ENCODE measurements at regions not wholly inside any gene's neighbourhood (a gene's known extent, or its start where the extent isn't known, plus 50 kb on each side); places are given as distances from the start of the nearest gene placed in this dataset.
"Not testable (repeated sequence)": the region's sequence is repeated elsewhere in the genome, so short reads cannot be mapped to it uniquely, and the experiment has no call there.

- no peaks in the 10 kb centered on the region for H3K27me3 ChIP-seq (ENCODE audit: insufficient read depth, low read length, poor library complexity, severe bottlenecking)
- peak in 1 of 5 donors; percentile 30 for DNase-seq
- peaks cover 0 to 3% of the 10 kb centered on the region in 2 donors for H3K27me3 Mint-ChIP-seq
- H3K36me3 ChIP-seq (ENCODE audit: insufficient read depth, low read length), result no peaks in the 10 kb centered on the region
- POLR2A ChIA-PET, result interaction anchor here (1.0 to 3.0 kb wide), 2 partner anchors 127 to 132 kb away, joined by 3 to 15 read pairs; no protein-coding TSS in a partner anchor
- H3K36me3 Mint-ChIP-seq, result peaks cover 0 to 2% (median 0%) of the 10 kb centered on the region in 3 donors
- CTCF ChIA-PET, result interaction anchor here (0.8 to 5.8 kb wide), 11 partner anchors 9 to 149 kb away, joined by 3 to 52 read pairs (median 8); partner anchors contain the start of gene CCND2
- H3K4me3 Mint-ChIP-seq, result peak overlapping the region; percentile 1 to 97 (median 58)
- H3K4me1 Mint-ChIP-seq, result peaks cover 56 to 84% (median 72%) of the 10 kb centered on the region in 3 donors
- no peaks in the 10 kb centered on the region for H3K9me3 ChIP-seq (ENCODE audit: low read length)
- H3K9me3 Mint-ChIP-seq, result no peaks in the 10 kb centered on the region
- no peak overlapping the region for H3K27ac ChIP-seq (ENCODE audit: low read depth, low read length)
- H3K4me3 ChIP-seq (ENCODE audit: low read length), result no peak overlapping the region
- peaks cover 41% of the 10 kb centered on the region for H3K4me1 ChIP-seq (ENCODE audit: insufficient read depth, low read length)
- H3K27ac Mint-ChIP-seq, result peak overlapping the region; percentile 2 to 86 (median 80)
Measured at GRCh38 chr12:4143896-4144295, 129.7 kb upstream of the CCND2 start.

- H3K4me1 ChIP-seq (ENCODE audit: insufficient read depth, low read length), result peaks cover 29% of the 10 kb centered on the region
Measured at GRCh38 chr12:4141348-4142270, 132.0 kb upstream of the CCND2 start.

GRCh38 chr12:4140581-4141301 lies 132.8 kb upstream of the CCND2 start:
- H3K4me1 ChIP-seq (ENCODE audit: insufficient read depth, low read length), result peaks cover 31% of the 10 kb centered on the region
- H3K4me3 ChIP-seq (ENCODE audit: low read length), result no peak overlapping the region
- ChIA-PET POLR2A (no interaction called here), CTCF (interaction anchor here (0.9 to 5.8 kb wide), 6 partner anchors 10 to 137 kb away, joined by 3 to 52 read pairs (median 4); partner anchors contain the start of gene CCND2)
- no peaks in the 10 kb centered on the region for H3K9me3 ChIP-seq (ENCODE audit: low read length)
- Mint-ChIP-seq H3K4me3 (peak overlapping the region in 1 of 7 donors; percentile 13), H3K36me3 (peaks cover 0 to 5% (median 2%) of the 10 kb centered on the region in 3 donors), H3K9me3 (no peaks in the 10 kb centered on the region), H3K27ac (peak overlapping the region in 4 of 8 donors; percentile 22 to 82 (median 56)), H3K27me3 (peaks cover 0 to 3% of the 10 kb centered on the region in 2 donors), H3K4me1 (peaks cover 44 to 62% (median 53%) of the 10 kb centered on the region in 3 donors)
- H3K27me3 ChIP-seq (ENCODE audit: insufficient read depth, low read length, poor library complexity, severe bottlenecking), result no peaks in the 10 kb centered on the region
- no peaks in the 10 kb centered on the region for H3K36me3 ChIP-seq (ENCODE audit: insufficient read depth, low read length)
- H3K27ac ChIP-seq (ENCODE audit: low read depth, low read length), result no peak overlapping the region
- no peak for DNase-seq

More at GRCh38 chr12:4141348-4142270, 132.0 kb upstream of the CCND2 start:
- CTCF ChIA-PET, result interaction anchor here (0.9 to 5.8 kb wide), 8 partner anchors 13 to 136 kb away, joined by 3 to 52 read pairs (median 8); partner anchors contain the start of gene CCND2
- Mint-ChIP-seq H3K4me1 (peaks cover 45 to 62% (median 53%) of the 10 kb centered on the region in 3 donors), H3K9me3 (no peaks in the 10 kb centered on the region), H3K27me3 (peaks cover 0 to 3% of the 10 kb centered on the region in 2 donors), H3K36me3 (peaks cover 0 to 5% (median 2%) of the 10 kb centered on the region in 3 donors), H3K27ac (peak overlapping the region; percentile 80 to 99 (median 97)), H3K4me3 (peak overlapping the region; percentile 86 to 99 (median 97))
- POLR2A ChIA-PET, result interaction anchor here (0.7 to 3.0 kb wide), 3 partner anchors 132 to 181 kb away, joined by 3 to 15 read pairs (median 4); partner anchors contain the start of gene CCND2
- Histone ChIP-seq H3K27me3 (ENCODE audit: insufficient read depth, low read length, poor library complexity, severe bottlenecking) (no peaks in the 10 kb centered on the region), H3K9me3 (ENCODE audit: low read length) (no peaks in the 10 kb centered on the region), H3K27ac (ENCODE audit: low read depth, low read length) (no peak overlapping the region), H3K4me3 (ENCODE audit: low read length) (no peak overlapping the region), H3K36me3 (ENCODE audit: insufficient read depth, low read length) (no peaks in the 10 kb centered on the region)
- no peak for DNase-seq

GRCh38 chr12:4139191-4139590 lies 134.4 kb upstream of the CCND2 start:
- POLR2A ChIA-PET, result no interaction called here
- CTCF ChIA-PET, result interaction anchor here (1.4 kb wide), 1 partner anchor 8 kb away, joined by 4 read pairs; no protein-coding TSS in a partner anchor
- Mint-ChIP-seq H3K4me1 (peaks cover 33 to 50% (median 39%) of the 10 kb centered on the region in 3 donors), H3K4me3 (no peak overlapping the region), H3K9me3 (no peaks in the 10 kb centered on the region), H3K27me3 (peaks cover 0 to 2% of the 10 kb centered on the region in 2 donors), H3K27ac (peak overlapping the region in 3 of 8 donors; percentile 22 to 48 (median 47)), H3K36me3 (peaks cover 0 to 5% (median 2%) of the 10 kb centered on the region in 3 donors)
- Histone ChIP-seq H3K4me1 (ENCODE audit: insufficient read depth, low read length) (peaks cover 23% of the 10 kb centered on the region), H3K9me3 (ENCODE audit: low read length) (no peaks in the 10 kb centered on the region), H3K36me3 (ENCODE audit: insufficient read depth, low read length) (no peaks in the 10 kb centered on the region), H3K27ac (ENCODE audit: low read depth, low read length) (no peak overlapping the region), H3K4me3 (ENCODE audit: low read length) (no peak overlapping the region), H3K27me3 (ENCODE audit: insufficient read depth, low read length, poor library complexity, severe bottlenecking) (no peaks in the 10 kb centered on the region)
- no peak for DNase-seq

GRCh38 chr12:4138532-4138931 lies 135.0 kb upstream of the CCND2 start:
- H3K36me3 ChIP-seq (ENCODE audit: insufficient read depth, low read length); H3K4me3 ChIP-seq (ENCODE audit: low read length); H3K4me3 Mint-ChIP-seq; POLR2A ChIA-PET; H3K9me3 Mint-ChIP-seq; H3K36me3 Mint-ChIP-seq; H3K27me3 Mint-ChIP-seq; H3K27ac ChIP-seq (ENCODE audit: low read depth, low read length); H3K9me3 ChIP-seq (ENCODE audit: low read length); H3K27me3 ChIP-seq (ENCODE audit: insufficient read depth, low read length, poor library complexity, severe bottlenecking); H3K27ac Mint-ChIP-seq; DNase-seq: not testable (repeated sequence)
- H3K4me1 Mint-ChIP-seq, result peaks cover 27 to 44% (median 33%) of the 10 kb centered on the region in 3 donors
- CTCF ChIA-PET, result interaction anchor here (1.5 kb wide), 1 partner anchor 10 kb away, joined by 3 read pairs; no protein-coding TSS in a partner anchor
- H3K4me1 ChIP-seq (ENCODE audit: insufficient read depth, low read length), result peaks cover 16% of the 10 kb centered on the region

GRCh38 chr12:4138051-4138450 lies 135.5 kb upstream of the CCND2 start:
- no peak for DNase-seq
- CTCF ChIA-PET, result interaction anchor here (0.9 to 1.5 kb wide), 3 partner anchors 10 to 138 kb away, joined by 3 to 4 read pairs (median 3); no protein-coding TSS in a partner anchor
- peaks cover 0 to 2% of the 10 kb centered on the region in 2 donors for H3K27me3 Mint-ChIP-seq
- H3K27ac Mint-ChIP-seq, result no peak overlapping the region
- H3K36me3 Mint-ChIP-seq, result peaks cover 0 to 5% (median 2%) of the 10 kb centered on the region in 3 donors
- POLR2A ChIA-PET, result no interaction called here
- no peak overlapping the region for H3K4me3 Mint-ChIP-seq
- peaks cover 25 to 39% (median 29%) of the 10 kb centered on the region in 3 donors for H3K4me1 Mint-ChIP-seq
- H3K27me3 ChIP-seq (ENCODE audit: insufficient read depth, low read length, poor library complexity, severe bottlenecking), result no peaks in the 10 kb centered on the region
- no peak overlapping the region for H3K27ac ChIP-seq (ENCODE audit: low read depth, low read length)
- H3K36me3 ChIP-seq (ENCODE audit: insufficient read depth, low read length), result no peaks in the 10 kb centered on the region
- no peaks in the 10 kb centered on the region for H3K9me3 Mint-ChIP-seq
- H3K4me1 ChIP-seq (ENCODE audit: insufficient read depth, low read length), result peaks cover 16% of the 10 kb centered on the region
- H3K9me3 ChIP-seq (ENCODE audit: low read length), result no peaks in the 10 kb centered on the region
- H3K4me3 ChIP-seq (ENCODE audit: low read length), result no peak overlapping the region

GRCh38 chr12:4137441-4137840 lies 136.1 kb upstream of the CCND2 start:
- H3K9me3 ChIP-seq (ENCODE audit: low read length), result no peaks in the 10 kb centered on the region
- ChIA-PET POLR2A (interaction anchor here (0.6 kb wide), 1 partner anchor 138 kb away, joined by 3 read pairs; no protein-coding TSS in a partner anchor), CTCF (interaction anchor here (0.9 to 1.5 kb wide), 3 partner anchors 11 to 139 kb away, joined by 3 to 4 read pairs (median 3); no protein-coding TSS in a partner anchor)
- peaks cover 19 to 33% (median 23%) of the 10 kb centered on the region in 3 donors for H3K4me1 Mint-ChIP-seq
- peaks cover 0 to 5% (median 2%) of the 10 kb centered on the region in 3 donors for H3K36me3 Mint-ChIP-seq
- H3K4me1 ChIP-seq (ENCODE audit: insufficient read depth, low read length), result peaks cover 14% of the 10 kb centered on the region
- H3K27me3 ChIP-seq (ENCODE audit: insufficient read depth, low read length, poor library complexity, severe bottlenecking), result no peaks in the 10 kb centered on the region
- no peaks in the 10 kb centered on the region for H3K9me3 Mint-ChIP-seq
- no peak for DNase-seq
- no peaks in the 10 kb centered on the region for H3K36me3 ChIP-seq (ENCODE audit: insufficient read depth, low read length)
- H3K4me3 ChIP-seq (ENCODE audit: low read length), result no peak overlapping the region
- H3K27ac Mint-ChIP-seq, result peak overlapping the region in 1 of 8 donors; percentile 79
- H3K4me3 Mint-ChIP-seq, result no peak overlapping the region
- no peak overlapping the region for H3K27ac ChIP-seq (ENCODE audit: low read depth, low read length)
- H3K27me3 Mint-ChIP-seq, result no peaks in the 10 kb centered on the region

Measured in CD8-positive, alpha-beta memory T cell (primary cell).